ENCODE measurements at regions not wholly inside any gene's neighbourhood (a gene's known extent, or its start where the extent isn't known, plus 50 kb on each side); places are given as distances from the start of the nearest gene placed in this dataset.

DNA sequence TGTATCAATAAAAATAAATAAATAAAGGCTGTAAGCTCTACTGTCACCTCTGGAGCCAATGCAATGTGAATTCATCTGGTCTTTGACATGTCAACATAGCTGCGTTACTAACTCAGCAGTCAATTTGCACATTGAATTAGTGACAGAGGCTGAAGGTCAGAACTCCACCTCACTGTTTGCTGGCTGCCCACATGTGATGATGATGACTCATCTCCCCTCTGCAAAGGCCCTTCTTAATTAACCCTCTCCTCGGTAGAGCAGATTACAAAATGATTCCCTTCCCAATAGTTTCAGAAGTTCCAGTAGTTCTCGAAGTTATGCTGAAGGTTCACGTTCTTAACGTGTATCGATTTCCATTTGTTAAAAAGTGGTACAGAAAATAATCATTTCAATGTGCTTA, 1626.0 kb upstream of the TENM3 start:
- H3K4me1 ChIP-seq (ENCODE audit: insufficient read depth, low read length): no peaks in the 10 kb centered on the region
- H3K36me3 Mint-ChIP-seq: no peaks in the 10 kb centered on the region
- H3K27me3 Mint-ChIP-seq: no peaks in the 10 kb centered on the region
- peaks cover 0 to 9% (median 3%) of the 10 kb centered on the region in 5 donors for H3K9me3 Mint-ChIP-seq
- no peaks in the 10 kb centered on the region for H3K4me1 Mint-ChIP-seq
- ChIA-PET POLR2A (no interaction called here), CTCF (no interaction called here)
- DNase-seq: no peak
- no peaks in the 10 kb centered on the region for H3K27me3 ChIP-seq (ENCODE audit: insufficient read depth, low read length, poor library complexity, severe bottlenecking)
- no peak overlapping the region for H3K4me3 Mint-ChIP-seq
- H3K36me3 ChIP-seq (ENCODE audit: insufficient read depth, low read length): no peaks in the 10 kb centered on the region
- no peak overlapping the region for H3K27ac Mint-ChIP-seq
- H3K27ac ChIP-seq (ENCODE audit: low read depth, low read length): no peak overlapping the region
- H3K9me3 ChIP-seq (ENCODE audit: low read length): no peaks in the 10 kb centered on the region
- H3K4me3 ChIP-seq (ENCODE audit: low read length): no peak overlapping the region

DNA sequence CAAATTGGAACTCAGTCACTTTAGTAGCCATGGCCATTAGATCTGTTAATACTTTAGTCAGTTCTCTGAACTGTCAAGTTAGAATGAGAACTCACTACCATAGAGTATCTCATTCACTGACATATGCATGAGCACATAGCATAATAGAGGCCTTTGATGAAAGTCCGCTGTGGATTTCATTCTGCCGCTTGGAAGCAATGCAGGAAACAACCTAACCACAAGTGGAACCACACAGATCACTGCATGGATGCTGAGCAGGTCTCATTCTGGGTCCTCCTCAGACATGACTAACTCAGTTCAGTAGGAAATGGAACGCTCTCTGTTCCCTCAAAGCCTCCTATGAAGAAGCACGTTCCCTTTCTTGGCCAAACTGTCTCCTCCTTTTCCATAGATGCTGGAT, 1624.8 kb upstream of the TENM3 start:
- Histone ChIP-seq H3K9me3 (ENCODE audit: low read length) (no peaks in the 10 kb centered on the region), H3K36me3 (ENCODE audit: insufficient read depth, low read length) (no peaks in the 10 kb centered on the region), H3K27me3 (ENCODE audit: insufficient read depth, low read length, poor library complexity, severe bottlenecking) (no peaks in the 10 kb centered on the region), H3K4me3 (ENCODE audit: low read length) (no peak overlapping the region), H3K27ac (ENCODE audit: low read depth, low read length) (no peak overlapping the region), H3K4me1 (ENCODE audit: insufficient read depth, low read length) (no peaks in the 10 kb centered on the region)
- no peaks in the 10 kb centered on the region for H3K36me3 Mint-ChIP-seq
- no peaks in the 10 kb centered on the region for H3K4me1 Mint-ChIP-seq
- H3K4me3 Mint-ChIP-seq: no peak overlapping the region
- H3K9me3 Mint-ChIP-seq: peaks cover 0 to 18% (median 5%) of the 10 kb centered on the region in 5 donors
- DNase-seq: no peak
- H3K27ac Mint-ChIP-seq: no peak overlapping the region
- ChIA-PET CTCF (no interaction called here), POLR2A (no interaction called here)
- no peaks in the 10 kb centered on the region for H3K27me3 Mint-ChIP-seq

DNA sequence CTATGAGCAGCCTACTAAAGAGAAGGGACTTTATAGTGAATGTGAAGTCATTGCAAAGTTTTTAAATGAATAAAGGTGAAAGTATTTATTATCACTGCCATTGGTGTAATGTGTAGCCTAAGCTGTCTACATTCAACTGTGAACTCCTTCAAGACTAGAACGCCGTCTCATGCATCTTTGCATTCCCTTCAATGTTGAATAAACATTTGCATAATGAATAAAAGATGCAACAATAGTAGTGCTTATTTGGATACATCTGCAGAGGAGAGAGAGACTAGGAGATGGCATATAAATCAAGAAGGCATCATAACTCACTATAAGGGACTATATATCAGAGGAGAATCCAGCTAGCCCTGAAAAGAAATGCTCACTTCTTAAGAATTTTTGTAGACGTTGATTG, 1623.8 kb upstream of the TENM3 start:
- CTCF ChIA-PET: no interaction called here
- POLR2A ChIA-PET: no interaction called here
- no peaks in the 10 kb centered on the region for H3K27me3 Mint-ChIP-seq
- H3K27me3 ChIP-seq (ENCODE audit: insufficient read depth, low read length, poor library complexity, severe bottlenecking): no peaks in the 10 kb centered on the region
- no peaks in the 10 kb centered on the region for H3K9me3 ChIP-seq (ENCODE audit: low read length)
- H3K4me1 ChIP-seq (ENCODE audit: insufficient read depth, low read length): no peaks in the 10 kb centered on the region
- H3K4me3 ChIP-seq (ENCODE audit: low read length): no peak overlapping the region
- DNase-seq: no peak
- H3K9me3 Mint-ChIP-seq: peaks cover 0 to 18% (median 5%) of the 10 kb centered on the region in 5 donors
- no peak overlapping the region for H3K4me3 Mint-ChIP-seq
- no peaks in the 10 kb centered on the region for H3K36me3 Mint-ChIP-seq
- no peak overlapping the region for H3K27ac ChIP-seq (ENCODE audit: low read depth, low read length)
- H3K27ac Mint-ChIP-seq: no peak overlapping the region
- H3K36me3 ChIP-seq (ENCODE audit: insufficient read depth, low read length): no peaks in the 10 kb centered on the region
- H3K4me1 Mint-ChIP-seq: no peaks in the 10 kb centered on the region

DNA sequence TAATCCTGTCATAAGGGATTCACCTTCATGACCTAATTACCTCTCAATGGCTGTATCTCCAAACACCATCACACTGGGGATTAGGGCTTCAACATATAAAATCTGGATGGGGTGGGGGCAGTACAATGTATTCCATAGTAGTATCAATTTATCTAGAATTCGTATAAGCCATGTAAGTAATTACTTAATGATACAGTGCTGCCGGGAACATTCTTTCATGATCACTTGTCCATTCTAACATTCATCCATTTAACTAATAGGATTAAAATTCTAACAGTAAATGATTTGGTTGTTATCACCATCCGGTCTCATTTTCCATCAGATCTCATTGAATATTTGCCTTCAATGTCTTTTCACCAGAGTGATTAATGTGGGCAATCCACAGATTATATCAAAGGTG, 1620.9 kb upstream of the TENM3 start:
- Mint-ChIP-seq H3K36me3 (no peaks in the 10 kb centered on the region), H3K27ac (no peak overlapping the region), H3K27me3 (no peaks in the 10 kb centered on the region), H3K4me1 (no peaks in the 10 kb centered on the region), H3K9me3 (peaks cover 0 to 19% (median 12%) of the 10 kb centered on the region in 5 donors), H3K4me3 (no peak overlapping the region)
- DNase-seq: no peak
- Histone ChIP-seq H3K4me1 (ENCODE audit: insufficient read depth, low read length) (no peaks in the 10 kb centered on the region), H3K27me3 (ENCODE audit: insufficient read depth, low read length, poor library complexity, severe bottlenecking) (no peaks in the 10 kb centered on the region), H3K36me3 (ENCODE audit: insufficient read depth, low read length) (no peaks in the 10 kb centered on the region), H3K27ac (ENCODE audit: low read depth, low read length) (no peak overlapping the region), H3K9me3 (ENCODE audit: low read length) (no peaks in the 10 kb centered on the region), H3K4me3 (ENCODE audit: low read length) (no peak overlapping the region)
- POLR2A ChIA-PET: no interaction called here
- CTCF ChIA-PET: no interaction called here

DNA sequence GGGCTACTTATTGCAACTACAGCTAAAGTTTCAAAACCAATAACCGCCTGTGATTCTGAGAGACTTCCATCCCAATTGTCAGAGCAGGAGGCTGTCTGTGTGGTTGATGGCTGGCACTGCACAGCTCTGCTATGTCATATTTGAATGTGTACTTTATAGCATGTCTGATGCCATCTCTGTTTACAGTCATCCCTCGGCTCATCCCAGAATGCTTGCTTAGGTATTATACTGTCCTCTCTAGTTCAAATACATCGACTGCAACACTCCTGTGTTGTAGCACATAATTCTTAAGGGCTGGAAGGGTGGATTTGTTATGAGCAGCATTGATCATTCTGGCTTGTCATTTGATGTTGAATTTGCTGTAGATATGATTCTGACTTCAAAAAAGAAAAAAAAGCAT, 1617.5 kb upstream of the TENM3 start:
- Histone ChIP-seq H3K36me3 (ENCODE audit: insufficient read depth, low read length) (no peaks in the 10 kb centered on the region), H3K27me3 (ENCODE audit: insufficient read depth, low read length, poor library complexity, severe bottlenecking) (no peaks in the 10 kb centered on the region), H3K27ac (ENCODE audit: low read depth, low read length) (no peak overlapping the region), H3K9me3 (ENCODE audit: low read length) (no peaks in the 10 kb centered on the region), H3K4me3 (ENCODE audit: low read length) (no peak overlapping the region), H3K4me1 (ENCODE audit: insufficient read depth, low read length) (no peaks in the 10 kb centered on the region)
- Mint-ChIP-seq H3K9me3 (peaks cover 0 to 19% (median 15%) of the 10 kb centered on the region in 5 donors), H3K27me3 (no peaks in the 10 kb centered on the region), H3K27ac (no peak overlapping the region), H3K4me3 (no peak overlapping the region), H3K4me1 (no peaks in the 10 kb centered on the region), H3K36me3 (peaks cover 0 to 1% (median 0%) of the 10 kb centered on the region in 3 donors)
- ChIA-PET POLR2A (no interaction called here), CTCF (no interaction called here)
- no peak for DNase-seq

DNA sequence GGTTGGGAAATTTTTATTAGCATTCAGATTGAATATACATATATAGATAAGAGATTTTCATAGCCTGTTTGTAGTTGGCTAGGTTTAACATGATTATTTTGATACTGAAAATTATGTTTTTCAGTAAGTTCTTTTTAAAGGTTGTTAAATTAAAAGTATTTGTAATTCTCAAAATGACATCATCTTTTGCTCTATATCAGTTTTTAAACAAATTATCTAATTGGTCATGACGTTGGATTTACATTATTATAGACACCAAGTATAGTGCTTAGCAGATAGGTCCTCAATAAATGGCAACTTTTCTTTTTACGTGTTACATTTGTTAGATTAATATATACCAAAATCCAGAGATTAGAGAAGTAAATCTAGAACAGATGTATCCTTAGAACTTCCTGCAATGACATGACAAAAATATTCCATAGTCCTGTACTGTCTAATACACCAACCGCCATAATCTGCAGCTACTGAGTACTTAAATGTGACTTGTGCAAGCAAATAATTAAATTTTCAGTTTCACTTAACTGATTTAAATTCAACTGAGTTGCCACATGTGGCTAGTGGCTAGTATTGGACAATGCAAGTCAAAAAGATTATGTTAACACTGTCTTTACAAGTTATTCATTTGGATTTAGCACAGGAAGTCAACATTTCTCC, 1613.1 kb upstream of the TENM3 start:
- Mint-ChIP-seq H3K27ac (no peak overlapping the region), H3K36me3 (peaks cover 0 to 1% (median 0%) of the 10 kb centered on the region in 3 donors), H3K27me3 (no peaks in the 10 kb centered on the region), H3K9me3 (peaks cover 0 to 11% (median 5%) of the 10 kb centered on the region in 5 donors), H3K4me3 (no peak overlapping the region), H3K4me1 (no peaks in the 10 kb centered on the region)
- no peak overlapping the region for H3K27ac ChIP-seq (ENCODE audit: low read depth, low read length)
- H3K27me3 ChIP-seq (ENCODE audit: insufficient read depth, low read length, poor library complexity, severe bottlenecking): no peaks in the 10 kb centered on the region
- no peak overlapping the region for H3K4me3 ChIP-seq (ENCODE audit: low read length)
- no peaks in the 10 kb centered on the region for H3K36me3 ChIP-seq (ENCODE audit: insufficient read depth, low read length)
- POLR2A ChIA-PET: no interaction called here
- CTCF ChIA-PET: no interaction called here
- no peaks in the 10 kb centered on the region for H3K9me3 ChIP-seq (ENCODE audit: low read length)
- no peaks in the 10 kb centered on the region for H3K4me1 ChIP-seq (ENCODE audit: insufficient read depth, low read length)
- DNase-seq: no peak

DNA sequence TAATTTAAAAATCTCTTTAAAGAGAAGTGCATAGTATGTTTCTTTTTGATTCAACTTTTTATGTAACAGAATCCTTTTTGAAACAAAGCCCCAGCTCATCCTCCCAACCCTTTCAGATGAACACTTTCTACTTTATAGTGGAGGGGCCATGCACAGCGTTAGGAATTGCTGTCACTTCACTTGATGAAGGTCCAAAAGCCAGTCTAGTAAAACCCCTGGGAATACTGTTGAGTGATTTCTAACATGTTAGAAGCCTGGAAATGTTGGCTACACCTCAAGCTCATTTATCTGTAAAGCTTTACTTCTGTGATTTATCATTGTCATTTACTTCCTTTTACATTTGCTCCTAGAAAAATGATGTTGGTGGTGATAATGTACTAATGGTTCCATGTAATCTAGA, 1608.9 kb upstream of the TENM3 start:
- no peak overlapping the region for H3K4me3 Mint-ChIP-seq
- no peaks in the 10 kb centered on the region for H3K27me3 Mint-ChIP-seq
- no peaks in the 10 kb centered on the region for H3K9me3 ChIP-seq (ENCODE audit: low read length)
- H3K36me3 ChIP-seq (ENCODE audit: insufficient read depth, low read length): no peaks in the 10 kb centered on the region
- no peaks in the 10 kb centered on the region for H3K27me3 ChIP-seq (ENCODE audit: insufficient read depth, low read length, poor library complexity, severe bottlenecking)
- POLR2A ChIA-PET: no interaction called here
- H3K36me3 Mint-ChIP-seq: peaks cover 0 to under 1% (median 0%) of the 10 kb centered on the region in 3 donors
- no peaks in the 10 kb centered on the region for H3K4me1 Mint-ChIP-seq
- H3K4me1 ChIP-seq (ENCODE audit: insufficient read depth, low read length): no peaks in the 10 kb centered on the region
- no peak overlapping the region for H3K4me3 ChIP-seq (ENCODE audit: low read length)
- CTCF ChIA-PET: no interaction called here
- H3K27ac Mint-ChIP-seq: no peak overlapping the region
- H3K9me3 Mint-ChIP-seq: peaks cover 0 to 5% (median 3%) of the 10 kb centered on the region in 5 donors
- H3K27ac ChIP-seq (ENCODE audit: low read depth, low read length): no peak overlapping the region
- DNase-seq: no peak

DNA sequence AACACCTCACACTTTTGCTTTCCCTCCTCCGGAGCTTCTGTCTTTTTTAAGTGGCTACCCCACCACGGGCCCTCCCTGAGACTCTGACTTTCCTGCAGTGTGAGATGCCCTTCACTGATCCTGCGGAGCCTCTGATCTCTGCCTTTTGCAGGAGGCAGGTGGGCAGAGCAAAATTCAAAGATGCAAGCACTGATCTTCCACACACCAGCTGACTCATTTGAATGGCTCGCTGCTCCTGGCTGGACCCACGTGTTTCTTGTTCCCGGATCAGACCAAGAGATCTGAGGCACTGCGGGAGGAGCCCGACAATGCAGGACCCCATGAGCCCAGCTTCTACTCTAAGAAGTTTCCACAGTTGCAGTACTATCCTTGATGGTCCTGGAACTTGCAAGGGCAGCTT, 1607.9 kb upstream of the TENM3 start:
- Histone ChIP-seq H3K36me3 (ENCODE audit: insufficient read depth, low read length) (no peaks in the 10 kb centered on the region), H3K4me1 (ENCODE audit: insufficient read depth, low read length) (no peaks in the 10 kb centered on the region), H3K4me3 (ENCODE audit: low read length) (no peak overlapping the region), H3K27me3 (ENCODE audit: insufficient read depth, low read length, poor library complexity, severe bottlenecking) (no peaks in the 10 kb centered on the region), H3K27ac (ENCODE audit: low read depth, low read length) (no peak overlapping the region), H3K9me3 (ENCODE audit: low read length) (no peaks in the 10 kb centered on the region)
- no peaks in the 10 kb centered on the region for H3K36me3 Mint-ChIP-seq
- no peak overlapping the region for H3K4me3 Mint-ChIP-seq
- ChIA-PET POLR2A (no interaction called here), CTCF (no interaction called here)
- H3K27me3 Mint-ChIP-seq: no peaks in the 10 kb centered on the region
- peaks cover 2 to 9% (median 5%) of the 10 kb centered on the region in 5 donors for H3K9me3 Mint-ChIP-seq
- H3K4me1 Mint-ChIP-seq: no peaks in the 10 kb centered on the region
- H3K27ac Mint-ChIP-seq: no peak overlapping the region
- no peak for DNase-seq
